CD4-positive, CD25-positive, alpha-beta regulatory T cell (primary cell): ENCODE measurements at regions not wholly inside any gene's neighbourhood (a gene's known extent, or its start where the extent isn't known, plus 50 kb on each side); places are given as distances from the start of the nearest gene placed in this dataset.
"Not testable (repeated sequence)": the region's sequence is repeated elsewhere in the genome, so short reads cannot be mapped to it uniquely, and the experiment has no call there.

Experiments
- ATAC-seq, 2 donors: fragments of 150-1000 bp; cut with Tn5 transposase; one replicate each; pipeline ENCODE4 v1.10.0; 2021; ENCODE audit warnings: low read depth in 2 of 2, moderate number of reproducible peaks in 2 of 2, moderate library complexity in 1 of 2
- DNase-seq, 3 donors: peaks; one replicate each; pipeline versions ENCODE4 v3.0.0 to v3.0.0-alpha.2; 2012 to 2022; ENCODE audit warnings: mixed read lengths in 1 of 3
- H3K27ac ChIP-seq: one replicate; pipeline ENCODE4 v1.7.0; 2013; ENCODE audit warnings: mild to moderate bottlenecking, low read length; ENCODE audit not compliant: insufficient read depth, poor library complexity, severe bottlenecking
- H3K27me3 ChIP-seq: one replicate; pipeline ENCODE4 v1.7.0; 2013; ENCODE audit warnings: low read length; ENCODE audit not compliant: control insufficient read depth, insufficient read depth
- H3K36me3 ChIP-seq: one replicate; pipeline ENCODE4 v1.7.0; 2013; ENCODE audit warnings: mild to moderate bottlenecking, low read length, moderate library complexity; ENCODE audit not compliant: control insufficient read depth, insufficient read depth
- H3K4me1 ChIP-seq: 2 replicates; pipeline ENCODE4 v1.7.0; 2013; ENCODE audit warnings: mild to moderate bottlenecking, low read length; ENCODE audit not compliant: insufficient read depth, control insufficient read depth, poor library complexity, severe bottlenecking
- H3K4me3 ChIP-seq: one replicate; pipeline ENCODE4 v1.7.0; 2013; ENCODE audit warnings: low read depth, mild to moderate bottlenecking, low read length, moderate library complexity
- H3K9me3 ChIP-seq, 2 experiments: 1 replicate in 1 of 2; 2 replicates in 1 of 2; pipeline ENCODE4 v1.7.0; 2013; ENCODE audit warnings: low read length in 2 of 2, mild to moderate bottlenecking in 1 of 2, moderate library complexity in 1 of 2; ENCODE audit not compliant: control insufficient read depth in 2 of 2
- H3K27ac Mint-ChIP-seq, 3 donors: one replicate each; pipeline ENCODE4 v1.8.0; 2020 to 2022; ENCODE audit warnings: mild to moderate bottlenecking in 3 of 3, mixed read lengths in 3 of 3, moderate library complexity in 2 of 3
- H3K27me3 Mint-ChIP-seq: one replicate; pipeline ENCODE4 v1.8.0; 2022; ENCODE audit warnings: mild to moderate bottlenecking, mixed read lengths
- H3K36me3 Mint-ChIP-seq: one replicate; pipeline ENCODE4 v1.8.0; 2020; ENCODE audit warnings: mixed read lengths
- H3K4me1 Mint-ChIP-seq, 4 donors: one replicate each; pipeline ENCODE4 v1.8.0; 2020 to 2022; ENCODE audit warnings: mixed read lengths in 4 of 4, mild to moderate bottlenecking in 1 of 4
- H3K4me3 Mint-ChIP-seq, 4 donors: one replicate each; pipeline ENCODE4 v1.8.0; 2020 to 2022; ENCODE audit warnings: mild to moderate bottlenecking in 4 of 4, mixed read lengths in 4 of 4, moderate library complexity in 3 of 4
- H3K9me3 Mint-ChIP-seq, 7 donors: one replicate each; pipeline ENCODE4 v1.8.0; 2020 to 2022; ENCODE audit warnings: mixed read lengths in 7 of 7, mild to moderate bottlenecking in 3 of 7, moderate library complexity in 2 of 7

- no peak overlapping the region for H3K4me3 Mint-ChIP-seq
- no peaks in the 10 kb centered on the region for H3K9me3 Mint-ChIP-seq
- Histone ChIP-seq H3K4me1 (no peaks in the 10 kb centered on the region), H3K9me3 (no peaks in the 10 kb centered on the region), H3K36me3 (no peaks in the 10 kb centered on the region), H3K4me3 (no peak overlapping the region), H3K27me3 (no peaks in the 10 kb centered on the region), H3K27ac (no peak overlapping the region)
- ATAC-seq (no peak), DNase-seq (no peak)
- H3K27me3 Mint-ChIP-seq: peaks cover 4% of the 10 kb centered on the region
- no peak overlapping the region for H3K27ac Mint-ChIP-seq
- no peaks in the 10 kb centered on the region for H3K4me1 Mint-ChIP-seq
- H3K36me3 Mint-ChIP-seq: no peaks in the 10 kb centered on the region
Measured at GRCh38 chr7:108648989-108649388, 79.3 kb downstream of the DNAJB9 start.

- no peaks in the 10 kb centered on the region for H3K36me3 ChIP-seq
- no peak for ATAC-seq
- no peaks in the 10 kb centered on the region for H3K9me3 ChIP-seq
- H3K4me3 Mint-ChIP-seq: no peak overlapping the region
- DNase-seq: no peak
- no peaks in the 10 kb centered on the region for H3K4me1 ChIP-seq
- no peaks in the 10 kb centered on the region for H3K4me1 Mint-ChIP-seq
- peaks cover 4% of the 10 kb centered on the region for H3K27me3 Mint-ChIP-seq
- no peak overlapping the region for H3K27ac Mint-ChIP-seq
- no peaks in the 10 kb centered on the region for H3K9me3 Mint-ChIP-seq
- no peak overlapping the region for H3K27ac ChIP-seq
- H3K36me3 Mint-ChIP-seq: no peaks in the 10 kb centered on the region
- no peak overlapping the region for H3K4me3 ChIP-seq
- H3K27me3 ChIP-seq: no peaks in the 10 kb centered on the region
Measured at GRCh38 chr7:108650467-108650866, 80.8 kb downstream of the DNAJB9 start.

GRCh38 chr7:108652886-108653285 lies 83.2 kb downstream of the DNAJB9 start:
- H3K9me3 ChIP-seq: no peaks in the 10 kb centered on the region
- DNase-seq: no peak
- Mint-ChIP-seq H3K27me3 (peaks cover 4% of the 10 kb centered on the region), H3K27ac (no peak overlapping the region), H3K9me3 (peaks cover 0 to 2% (median 0%) of the 10 kb centered on the region in 7 donors), H3K4me1 (no peaks in the 10 kb centered on the region), H3K36me3 (no peaks in the 10 kb centered on the region), H3K4me3 (peak overlapping the region in 1 of 4 donors; percentile 21)
- no peak for ATAC-seq
- no peaks in the 10 kb centered on the region for H3K27me3 ChIP-seq
- no peaks in the 10 kb centered on the region for H3K36me3 ChIP-seq
- H3K4me3 ChIP-seq: no peak overlapping the region
- H3K4me1 ChIP-seq: no peaks in the 10 kb centered on the region
- no peak overlapping the region for H3K27ac ChIP-seq

- H3K9me3 ChIP-seq: no peaks in the 10 kb centered on the region
- no peak for DNase-seq
- peaks cover 4% of the 10 kb centered on the region for H3K27me3 Mint-ChIP-seq
- H3K36me3 Mint-ChIP-seq: no peaks in the 10 kb centered on the region
- no peak overlapping the region for H3K27ac ChIP-seq
- ATAC-seq: no peak
- H3K4me1 Mint-ChIP-seq: no peaks in the 10 kb centered on the region
- H3K36me3 ChIP-seq: no peaks in the 10 kb centered on the region
- no peak overlapping the region for H3K4me3 Mint-ChIP-seq
- H3K27me3 ChIP-seq: no peaks in the 10 kb centered on the region
- H3K4me3 ChIP-seq: no peak overlapping the region
- H3K4me1 ChIP-seq: no peaks in the 10 kb centered on the region
- no peak overlapping the region for H3K27ac Mint-ChIP-seq
- H3K9me3 Mint-ChIP-seq: peaks cover 0 to 4% (median 0%) of the 10 kb centered on the region in 7 donors
Measured at GRCh38 chr7:108653526-108653925, 83.9 kb downstream of the DNAJB9 start.

GRCh38 chr7:108657140-108657726 lies 87.6 kb downstream of the DNAJB9 start:
- not testable (repeated sequence) for H3K27me3 ChIP-seq, H3K9me3 Mint-ChIP-seq, H3K4me1 Mint-ChIP-seq, H3K36me3 Mint-ChIP-seq, H3K4me3 ChIP-seq, H3K4me1 ChIP-seq, H3K27ac ChIP-seq, DNase-seq, H3K9me3 ChIP-seq, H3K27ac Mint-ChIP-seq, H3K4me3 Mint-ChIP-seq, H3K27me3 Mint-ChIP-seq, ATAC-seq, H3K36me3 ChIP-seq

- H3K36me3 Mint-ChIP-seq: no peaks in the 10 kb centered on the region
- Histone ChIP-seq H3K9me3 (no peaks in the 10 kb centered on the region), H3K4me3 (no peak overlapping the region), H3K36me3 (no peaks in the 10 kb centered on the region), H3K27ac (no peak overlapping the region), H3K27me3 (no peaks in the 10 kb centered on the region), H3K4me1 (no peaks in the 10 kb centered on the region)
- peaks cover 0 to 5% (median 0%) of the 10 kb centered on the region in 7 donors for H3K9me3 Mint-ChIP-seq
- no peak overlapping the region for H3K4me3 Mint-ChIP-seq
- no peak for DNase-seq
- ATAC-seq: no peak
- no peaks in the 10 kb centered on the region for H3K4me1 Mint-ChIP-seq
- H3K27me3 Mint-ChIP-seq: no peaks in the 10 kb centered on the region
- no peak overlapping the region for H3K27ac Mint-ChIP-seq
Measured at GRCh38 chr7:108659261-108659660, 89.6 kb downstream of the DNAJB9 start.

- Histone ChIP-seq H3K27me3 (no peaks in the 10 kb centered on the region), H3K4me3 (no peak overlapping the region), H3K9me3 (no peaks in the 10 kb centered on the region), H3K27ac (no peak overlapping the region), H3K4me1 (no peaks in the 10 kb centered on the region), H3K36me3 (no peaks in the 10 kb centered on the region)
- no peaks in the 10 kb centered on the region for H3K36me3 Mint-ChIP-seq
- no peak overlapping the region for H3K27ac Mint-ChIP-seq
- ATAC-seq (no peak), DNase-seq (no peak)
- no peaks in the 10 kb centered on the region for H3K27me3 Mint-ChIP-seq
- no peaks in the 10 kb centered on the region for H3K4me1 Mint-ChIP-seq
- peaks cover 0 to 5% (median 0%) of the 10 kb centered on the region in 7 donors for H3K9me3 Mint-ChIP-seq
- H3K4me3 Mint-ChIP-seq: no peak overlapping the region
Measured at GRCh38 chr7:108659867-108660266, 90.2 kb downstream of the DNAJB9 start.

GRCh38 chr7:108660465-108660864 lies 90.8 kb downstream of the DNAJB9 start:
- no peaks in the 10 kb centered on the region for H3K27me3 Mint-ChIP-seq
- H3K27ac Mint-ChIP-seq: no peak overlapping the region

More at GRCh38 chr7:108660465-108660864, 90.8 kb downstream of the DNAJB9 start:
- DNase-seq (no peak), ATAC-seq (no peak)
- H3K27me3 ChIP-seq: no peaks in the 10 kb centered on the region
- H3K9me3 Mint-ChIP-seq: peaks cover 0 to 5% (median 0%) of the 10 kb centered on the region in 7 donors
- no peak overlapping the region for H3K4me3 ChIP-seq
- no peak overlapping the region for H3K27ac ChIP-seq
- no peaks in the 10 kb centered on the region for H3K4me1 Mint-ChIP-seq
- no peaks in the 10 kb centered on the region for H3K36me3 ChIP-seq
- H3K4me3 Mint-ChIP-seq: no peak overlapping the region
- H3K36me3 Mint-ChIP-seq: no peaks in the 10 kb centered on the region
- no peaks in the 10 kb centered on the region for H3K4me1 ChIP-seq
- no peaks in the 10 kb centered on the region for H3K9me3 ChIP-seq
